ENCODE measurements at regions not wholly inside any gene's neighbourhood (a gene's known extent, or its start where the extent isn't known, plus 50 kb on each side); places are given as distances from the start of the nearest gene placed in this dataset.
A peak's percentile ranks its signal among the peaks of the same experiment; 100 is the strongest.

- H3K27me3 ChIP-seq (replicated peaks in 1 of 4; ENCODE audit: control insufficient read depth in 3 of 4, extremely low read depth in 1 of 4, insufficient read depth in 3 of 4, low read length in 3 of 4): no peaks in the 10 kb centered on the region
- WGBS, 2 experiments (ENCODE audit: extremely low coverage in 1 of 2, insufficient coverage in 1 of 2, insufficient read length in 1 of 2, insufficient replicate concordance in 2 of 2, low coverage in 1 of 2, low lambda C conversion rate in 2 of 2, missing lambda C conversion rate in 1 of 2): 55% methylated on average over 10 of the region's 10 CpGs; no CpG with 5 or more reads in 1 of the 2 experiments
- no peaks in the 10 kb centered on the region for H3K23me2 ChIP-seq (ENCODE audit: low read depth, low read length)
- no peaks in the 10 kb centered on the region for H3K36me3 ChIP-seq (ENCODE audit: control insufficient read depth in 2 of 4, insufficient read depth in 4 of 4, low read length in 3 of 4)
- H3K14ac ChIP-seq (ENCODE audit: insufficient read length): no peak overlapping the region
- POLR2A ChIA-PET (ENCODE audit: partially characterized antibody): no interaction called here
- no peak overlapping the region for H4K5ac ChIP-seq (ENCODE audit: insufficient read length, low read depth, low read length)
- H3K4me2 ChIP-seq (ENCODE audit: insufficient read depth in 1 of 2, low read depth in 2 of 2, low read length in 2 of 2): no peak overlapping the region
- no peak overlapping the region for H3K23ac ChIP-seq (ENCODE audit: insufficient read length)
- no peak overlapping the region for H2AK5ac ChIP-seq (ENCODE audit: low read depth, low read length)
- no peaks in the 10 kb centered on the region for H4K20me1 ChIP-seq (replicated peaks in 1 of 2; ENCODE audit: control insufficient read depth in 1 of 2, insufficient read depth in 2 of 2, low read length in 2 of 2)
- H3K4me3 ChIP-seq (ENCODE audit: extremely low read depth in 1 of 4, insufficient read depth in 2 of 4, low read depth in 3 of 4, low read length in 4 of 4): no peak overlapping the region
- H3K9ac ChIP-seq (replicated peaks in 1 of 4; ENCODE audit: extremely low read depth in 1 of 4, low read depth in 3 of 4, low read length in 3 of 4): no peak overlapping the region
- no peak overlapping the region for H2BK120ac ChIP-seq (replicated peaks; ENCODE audit: low read depth, low read length)
- peak; percentile 63 for FAIRE-seq
- H3K4me1 ChIP-seq (replicated peaks in 1 of 4; ENCODE audit: control insufficient read depth in 3 of 4, insufficient read depth in 4 of 4, low read length in 3 of 4): no peaks in the 10 kb centered on the region
- H2AFZ ChIP-seq (ENCODE audit: low read length): no peak overlapping the region
- CTCF ChIA-PET (ENCODE audit: partially characterized antibody): interaction anchor here (0.6 to 3.6 kb wide), 41 partner anchors 9 to 1454 kb away, joined by 3 to 27 read pairs (median 4); no protein-coding TSS in a partner anchor
- no peak overlapping the region for H2BK5ac ChIP-seq (ENCODE audit: low read depth, low read length)
- no peak overlapping the region for H2BK20ac ChIP-seq (ENCODE audit: low read length)
- no peak overlapping the region for H3K27ac ChIP-seq (ENCODE audit: low read depth, low read length)
- no peak overlapping the region for H4K8ac ChIP-seq (ENCODE audit: extremely low read depth, insufficient read depth, low read length)
- no peaks in the 10 kb centered on the region for H3K79me2 ChIP-seq (ENCODE audit: control insufficient read depth in 1 of 2, insufficient read depth in 2 of 2, low read length in 2 of 2)
- TF ChIP-seq CEBPB (IDR thresholded peaks at IDR 0.05; ENCODE audit: low read depth, low read length) (no peak), CREB1 (IDR thresholded peaks at IDR 0.05) (no peak), CHD2 (IDR thresholded peaks at IDR 0.05; ENCODE audit: low read length) (no peak), CTBP2 (IDR thresholded peaks at IDR 0.05; ENCODE audit: borderline replicate concordance, insufficient read depth, insufficient read length, low read length) (no peak), TCF12 (IDR thresholded peaks at IDR 0.05; ENCODE audit: low read depth, low read length) (no peak), RAD21 (IDR thresholded peaks at IDR 0.05 in 1 of 2, conservative IDR thresholded peaks at IDR 0.05 in 1 of 2; ENCODE audit: low read depth in 2 of 2, low read length in 2 of 2) (peak; percentile 85 to 90), GTF2F1 (IDR thresholded peaks at IDR 0.05; ENCODE audit: borderline replicate concordance, low read depth, low read length) (no peak), POLR2AphosphoS5 (IDR thresholded peaks at IDR 0.05; ENCODE audit: low read depth, low read length) (no peak), SP2 (IDR thresholded peaks at IDR 0.05; ENCODE audit: low read length) (no peak)
- TF ChIP-seq, protein P1, sequence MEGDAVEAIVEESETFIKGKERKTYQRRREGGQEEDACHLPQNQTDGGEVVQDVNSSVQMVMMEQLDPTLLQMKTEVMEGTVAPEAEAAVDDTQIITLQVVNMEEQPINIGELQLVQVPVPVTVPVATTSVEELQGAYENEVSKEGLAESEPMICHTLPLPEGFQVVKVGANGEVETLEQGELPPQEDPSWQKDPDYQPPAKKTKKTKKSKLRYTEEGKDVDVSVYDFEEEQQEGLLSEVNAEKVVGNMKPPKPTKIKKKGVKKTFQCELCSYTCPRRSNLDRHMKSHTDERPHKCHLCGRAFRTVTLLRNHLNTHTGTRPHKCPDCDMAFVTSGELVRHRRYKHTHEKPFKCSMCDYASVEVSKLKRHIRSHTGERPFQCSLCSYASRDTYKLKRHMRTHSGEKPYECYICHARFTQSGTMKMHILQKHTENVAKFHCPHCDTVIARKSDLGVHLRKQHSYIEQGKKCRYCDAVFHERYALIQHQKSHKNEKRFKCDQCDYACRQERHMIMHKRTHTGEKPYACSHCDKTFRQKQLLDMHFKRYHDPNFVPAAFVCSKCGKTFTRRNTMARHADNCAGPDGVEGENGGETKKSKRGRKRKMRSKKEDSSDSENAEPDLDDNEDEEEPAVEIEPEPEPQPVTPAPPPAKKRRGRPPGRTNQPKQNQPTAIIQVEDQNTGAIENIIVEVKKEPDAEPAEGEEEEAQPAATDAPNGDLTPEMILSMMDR (IDR thresholded peaks at IDR 0.05; ENCODE audit: control extremely low read depth in 1 of 3, insufficient read depth in 1 of 3, low read depth in 1 of 3, low read length in 3 of 3): peak in 2 of 3 experiments; percentile 76 to 82; a peak in 3 of 4 replicates
- no peak overlapping the region for H3K18ac ChIP-seq (ENCODE audit: extremely low read depth, low read length)
- no peaks in the 10 kb centered on the region for H3K9me3 ChIP-seq (ENCODE audit: insufficient read depth in 2 of 2, low read depth in 1 of 2, low read length in 1 of 2)
- peak in 1 of 2 experiments; percentile 69 for DNase-seq (ENCODE audit: low read depth in 1 of 2, low spot score in 2 of 2)
- H2BK15ac ChIP-seq (ENCODE audit: low read length): no peak overlapping the region
- no peak overlapping the region for H3K4ac ChIP-seq (replicated peaks; ENCODE audit: insufficient read length, low read depth, low read length)
- no peaks in the 10 kb centered on the region; the same call in 1 of the 2 replicates for H3K79me1 ChIP-seq (ENCODE audit: low read depth, low read length)
- no peak overlapping the region for H2BK12ac ChIP-seq (ENCODE audit: low read depth, low read length)
- no peak overlapping the region for H4K91ac ChIP-seq (replicated peaks; ENCODE audit: insufficient read length, low read length)
- H3K56ac ChIP-seq (replicated peaks; ENCODE audit: insufficient read length, low read depth, low read length): no peak overlapping the region
Observed at GRCh38 chr16:73956587-73957494, 339.8 kb upstream of the PSMD7 start.

All from H1 (cell line).